LNCaP clone FGC (cell line): ENCODE measurements at regions not wholly inside any gene's neighbourhood (a gene's known extent, or its start where the extent isn't known, plus 50 kb on each side); places are given as distances from the start of the nearest gene placed in this dataset.
"Not testable (repeated sequence)": the region's sequence is repeated elsewhere in the genome, so short reads cannot be mapped to it uniquely, and the experiment has no call there.

Experiments
- DNase-seq: peaks from one replicate; pipeline ENCODE4 v3.0.0-alpha.2; 2011; ENCODE audit warnings: low read depth
- H3K4me3 ChIP-seq: 2 replicates; pipeline ENCODE4 v1.5.1; 2011; ENCODE audit warnings: mild to moderate bottlenecking, low read depth, low read length, control low read depth
- TF ChIP-seq, protein P1 (sequence below): IDR thresholded peaks from 2 replicates; pipeline ENCODE4 v1.5.1; 2012; ENCODE audit warnings: mild to moderate bottlenecking; ENCODE audit not compliant: control insufficient read depth, insufficient read depth; ENCODE audit errors: extremely low read depth

DNA sequence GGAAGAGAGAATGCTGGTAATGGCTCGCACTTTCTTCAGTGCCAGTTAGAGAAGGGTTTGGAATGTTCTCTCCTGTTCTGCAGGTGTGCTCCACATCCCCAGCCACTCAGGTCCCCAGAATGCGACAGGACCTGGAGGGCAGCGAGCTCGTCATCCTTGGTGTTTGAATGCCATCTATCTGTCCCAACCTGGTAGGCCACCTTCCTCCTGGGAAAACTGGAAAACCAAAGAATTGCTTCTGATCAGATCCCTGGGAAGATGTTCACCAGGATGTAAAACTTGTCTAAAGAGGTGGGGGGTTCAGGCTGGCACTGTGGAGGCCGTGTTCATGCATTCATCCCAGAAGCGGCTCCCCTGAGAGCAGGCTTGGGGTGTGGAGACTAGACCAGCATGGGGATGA is 379.5 kb downstream of the GLRX3 start:
- no peak for DNase-seq
- TF ChIP-seq, protein P1, sequence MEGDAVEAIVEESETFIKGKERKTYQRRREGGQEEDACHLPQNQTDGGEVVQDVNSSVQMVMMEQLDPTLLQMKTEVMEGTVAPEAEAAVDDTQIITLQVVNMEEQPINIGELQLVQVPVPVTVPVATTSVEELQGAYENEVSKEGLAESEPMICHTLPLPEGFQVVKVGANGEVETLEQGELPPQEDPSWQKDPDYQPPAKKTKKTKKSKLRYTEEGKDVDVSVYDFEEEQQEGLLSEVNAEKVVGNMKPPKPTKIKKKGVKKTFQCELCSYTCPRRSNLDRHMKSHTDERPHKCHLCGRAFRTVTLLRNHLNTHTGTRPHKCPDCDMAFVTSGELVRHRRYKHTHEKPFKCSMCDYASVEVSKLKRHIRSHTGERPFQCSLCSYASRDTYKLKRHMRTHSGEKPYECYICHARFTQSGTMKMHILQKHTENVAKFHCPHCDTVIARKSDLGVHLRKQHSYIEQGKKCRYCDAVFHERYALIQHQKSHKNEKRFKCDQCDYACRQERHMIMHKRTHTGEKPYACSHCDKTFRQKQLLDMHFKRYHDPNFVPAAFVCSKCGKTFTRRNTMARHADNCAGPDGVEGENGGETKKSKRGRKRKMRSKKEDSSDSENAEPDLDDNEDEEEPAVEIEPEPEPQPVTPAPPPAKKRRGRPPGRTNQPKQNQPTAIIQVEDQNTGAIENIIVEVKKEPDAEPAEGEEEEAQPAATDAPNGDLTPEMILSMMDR = no peak
- H3K4me3 ChIP-seq = no peak overlapping the region

GRCh38 chr10:130516141-130516735 is 380.0 kb downstream of the GLRX3 start:
- no peak for DNase-seq
- no peak overlapping the region for H3K4me3 ChIP-seq
- TF ChIP-seq, protein P1 = no peak

DNA sequence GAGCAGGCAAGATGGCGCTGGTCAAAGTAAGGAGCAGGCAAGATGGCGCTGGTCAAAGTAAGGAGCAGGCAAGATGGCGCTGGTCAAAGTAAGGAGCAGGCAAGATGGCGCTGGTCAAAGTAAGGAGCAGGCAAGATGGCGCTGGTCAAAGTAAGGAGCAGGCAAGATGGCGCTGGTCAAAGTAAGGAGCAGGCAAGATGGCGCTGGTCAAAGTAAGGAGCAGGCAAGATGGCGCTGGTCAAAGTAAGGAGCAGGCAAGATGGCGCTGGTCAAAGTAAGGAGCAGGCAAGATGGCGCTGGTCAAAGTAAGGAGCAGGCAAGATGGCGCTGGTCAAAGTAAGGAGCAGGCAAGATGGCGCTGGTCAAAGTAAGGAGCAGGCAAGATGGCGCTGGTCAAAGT is 382.7 kb downstream of the GLRX3 start:
- not testable (repeated sequence) for H3K4me3 ChIP-seq, DNase-seq

DNA sequence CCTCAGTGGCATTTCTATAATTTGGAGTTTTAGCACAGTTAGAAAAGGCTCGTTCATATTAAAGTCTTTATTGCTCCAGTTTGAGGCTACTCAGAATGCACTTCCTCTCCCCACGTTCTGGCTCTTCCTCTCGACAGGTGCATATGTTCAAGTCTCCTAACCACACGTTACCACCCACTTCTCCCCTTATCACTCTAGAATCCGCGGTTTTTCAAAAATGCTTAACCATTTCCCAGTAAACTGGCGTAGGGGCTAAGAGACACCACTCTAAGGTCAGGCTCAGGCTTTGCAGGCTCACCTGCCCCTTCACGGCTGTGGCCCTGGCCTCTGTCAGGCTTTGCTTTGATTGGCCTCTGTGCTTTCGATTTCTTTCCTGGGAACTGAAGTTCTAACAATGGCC is 383.6 kb downstream of the GLRX3 start:
- DNase-seq = no peak
- no peak overlapping the region for H3K4me3 ChIP-seq
- TF ChIP-seq, protein P1 = no peak

- no peak for DNase-seq
- no peak overlapping the region for H3K4me3 ChIP-seq
- TF ChIP-seq, protein P1 = no peak
These were observed 395.1 kb downstream of the GLRX3 start for GRCh38 chr10:130531312-130531711.

- no peak overlapping the region for H3K4me3 ChIP-seq
- TF ChIP-seq, protein P1 = no peak
- DNase-seq = no peak
These were observed 404.9 kb downstream of the GLRX3 start for GRCh38 chr10:130541090-130541489.

GRCh38 chr10:130542761-130543160 is 406.6 kb downstream of the GLRX3 start:
- TF ChIP-seq, protein P1 = no peak
- no peak overlapping the region for H3K4me3 ChIP-seq
- DNase-seq = no peak
